OCI-LY3 (cell line): ENCODE measurements at regions not wholly inside any gene's neighbourhood (a gene's known extent, or its start where the extent isn't known, plus 50 kb on each side); places are given as distances from the start of the nearest gene placed in this dataset.

Experiments used
- EZH2phosphoT487 ChIP-seq: fragments of 200-600 bp; shearing (Covaris generic); IDR thresholded peaks from 2 replicates; pipeline ENCODE4 v1.6.1; 2018; ENCODE audit warnings: antibody characterized with exemption, mixed run types, low read depth
- TF ChIP-seq, protein P1 (sequence below): fragments of 200-600, 300-600 bp; sonication (generic); IDR thresholded peaks from 2 replicates; pipeline ENCODE4 v1.5.1; 2014; ENCODE audit warnings: antibody characterized with exemption, low read length, low read depth

DNA sequence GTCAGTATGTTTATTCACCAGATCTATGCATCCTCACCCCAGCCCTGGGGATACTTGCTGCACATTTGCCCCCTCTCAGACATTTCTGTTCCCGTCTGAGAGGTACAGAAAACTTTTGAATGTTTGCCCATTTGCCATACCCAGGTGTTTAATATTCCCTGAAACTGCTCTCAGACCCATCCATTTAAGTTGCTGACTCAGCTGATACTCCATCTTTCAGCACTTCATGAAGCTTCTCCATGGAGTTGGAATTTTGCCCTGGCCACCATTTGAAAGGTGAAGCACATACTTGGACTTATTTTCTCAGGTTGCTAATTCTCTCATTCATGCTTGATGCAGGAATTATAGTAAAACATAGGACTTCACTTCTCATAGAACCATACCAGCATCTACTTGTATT, 203.9 kb upstream of the OR13F1 start:
- TF ChIP-seq, protein P1, sequence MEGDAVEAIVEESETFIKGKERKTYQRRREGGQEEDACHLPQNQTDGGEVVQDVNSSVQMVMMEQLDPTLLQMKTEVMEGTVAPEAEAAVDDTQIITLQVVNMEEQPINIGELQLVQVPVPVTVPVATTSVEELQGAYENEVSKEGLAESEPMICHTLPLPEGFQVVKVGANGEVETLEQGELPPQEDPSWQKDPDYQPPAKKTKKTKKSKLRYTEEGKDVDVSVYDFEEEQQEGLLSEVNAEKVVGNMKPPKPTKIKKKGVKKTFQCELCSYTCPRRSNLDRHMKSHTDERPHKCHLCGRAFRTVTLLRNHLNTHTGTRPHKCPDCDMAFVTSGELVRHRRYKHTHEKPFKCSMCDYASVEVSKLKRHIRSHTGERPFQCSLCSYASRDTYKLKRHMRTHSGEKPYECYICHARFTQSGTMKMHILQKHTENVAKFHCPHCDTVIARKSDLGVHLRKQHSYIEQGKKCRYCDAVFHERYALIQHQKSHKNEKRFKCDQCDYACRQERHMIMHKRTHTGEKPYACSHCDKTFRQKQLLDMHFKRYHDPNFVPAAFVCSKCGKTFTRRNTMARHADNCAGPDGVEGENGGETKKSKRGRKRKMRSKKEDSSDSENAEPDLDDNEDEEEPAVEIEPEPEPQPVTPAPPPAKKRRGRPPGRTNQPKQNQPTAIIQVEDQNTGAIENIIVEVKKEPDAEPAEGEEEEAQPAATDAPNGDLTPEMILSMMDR, result no peak
- TF ChIP-seq EZH2phosphoT487, result no peak
